ENCODE measurements at regions not wholly inside any gene's neighbourhood (a gene's known extent, or its start where the extent isn't known, plus 50 kb on each side); places are given as distances from the start of the nearest gene placed in this dataset.

- no peaks in the 10 kb centered on the region for H3K4me1 ChIP-seq
- no peaks in the 10 kb centered on the region for H3K9me3 ChIP-seq
- TF ChIP-seq CTCF (IDR thresholded peaks at IDR 0.05): no peak
- no peak for DNase-seq
- intact Hi-C loops (cut with DNase I): no loop called here
- H3K36me3 ChIP-seq: no peaks in the 10 kb centered on the region
- no peak for ATAC-seq
- H3K4me3 ChIP-seq: no peak overlapping the region
- H3K27me3 ChIP-seq: no peaks in the 10 kb centered on the region
- H3K27ac ChIP-seq: no peak overlapping the region
These were observed 328.7 kb upstream of the EDNRB start for GRCh38 chr13:78247362-78247761.

GRCh38 chr13:78241278-78241919, 322.8 kb upstream of the EDNRB start:
- no peaks in the 10 kb centered on the region for H3K9me3 ChIP-seq
- no peak overlapping the region for H3K27ac ChIP-seq
- peak; percentile 9 to 39 for TF ChIP-seq CTCF (IDR thresholded peaks at IDR 0.05)
- H3K27me3 ChIP-seq: no peaks in the 10 kb centered on the region
- peak in 3 of 4 donors; percentile 13 to 33 (median 26) for DNase-seq
- intact Hi-C loops (cut with DNase I): no loop called here
- H3K4me1 ChIP-seq: no peaks in the 10 kb centered on the region
- no peak overlapping the region for H3K4me3 ChIP-seq
- ATAC-seq: peak; percentile 47
- H3K36me3 ChIP-seq: no peaks in the 10 kb centered on the region

GRCh38 chr13:78239714-78240113, 321.1 kb upstream of the EDNRB start:
- no peak for ATAC-seq
- no peaks in the 10 kb centered on the region for H3K36me3 ChIP-seq
- no peaks in the 10 kb centered on the region for H3K4me1 ChIP-seq
- no peak for TF ChIP-seq CTCF (IDR thresholded peaks at IDR 0.05)
- DNase-seq: no peak
- no peaks in the 10 kb centered on the region for H3K27me3 ChIP-seq
- H3K4me3 ChIP-seq: no peak overlapping the region
- H3K9me3 ChIP-seq: no peaks in the 10 kb centered on the region
- no peak overlapping the region for H3K27ac ChIP-seq
- intact Hi-C loops (cut with DNase I): no loop called here

GRCh38 chr13:78238911-78239310, 320.3 kb upstream of the EDNRB start:
- no peaks in the 10 kb centered on the region for H3K4me1 ChIP-seq
- no peaks in the 10 kb centered on the region for H3K9me3 ChIP-seq
- no peaks in the 10 kb centered on the region for H3K36me3 ChIP-seq
- TF ChIP-seq CTCF (IDR thresholded peaks at IDR 0.05): no peak
- no peak overlapping the region for H3K27ac ChIP-seq
- H3K27me3 ChIP-seq: no peaks in the 10 kb centered on the region
- intact Hi-C loops (cut with DNase I): no loop called here
- ATAC-seq: no peak
- no peak for DNase-seq
- H3K4me3 ChIP-seq: no peak overlapping the region

- TF ChIP-seq CTCF (IDR thresholded peaks at IDR 0.05): no peak
- no peak for ATAC-seq
- no peaks in the 10 kb centered on the region for H3K9me3 ChIP-seq
- H3K27ac ChIP-seq: no peak overlapping the region
- H3K4me1 ChIP-seq: no peaks in the 10 kb centered on the region
- no peak overlapping the region for H3K4me3 ChIP-seq
- DNase-seq: no peak
- intact Hi-C loops (cut with DNase I): no loop called here
- no peaks in the 10 kb centered on the region for H3K36me3 ChIP-seq
- H3K27me3 ChIP-seq: no peaks in the 10 kb centered on the region
These were observed 310.3 kb upstream of the EDNRB start for GRCh38 chr13:78228940-78229339.
